ENCODE measurements at regions not wholly inside any gene's neighbourhood (a gene's known extent, or its start where the extent isn't known, plus 50 kb on each side); places are given as distances from the start of the nearest gene placed in this dataset.

DNA sequence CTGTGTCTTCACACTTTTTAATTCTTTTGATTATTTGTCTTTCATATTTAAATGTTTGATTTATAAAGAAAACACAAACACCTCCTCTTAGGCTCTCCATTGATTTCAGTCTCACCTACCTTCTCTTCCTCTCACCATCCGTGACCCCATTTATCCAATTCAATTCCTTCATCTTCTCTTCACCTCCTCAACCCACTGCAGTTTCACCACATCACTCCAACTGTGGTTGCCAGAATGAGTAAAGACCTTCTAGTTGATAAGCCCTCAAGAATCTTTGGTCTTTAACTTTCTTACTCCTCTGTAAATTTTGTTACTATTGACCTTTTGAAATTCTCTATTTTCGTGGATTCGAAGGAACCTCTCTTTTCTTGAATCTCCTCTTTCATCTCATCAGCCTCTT is 260.7 kb downstream of the CHRM3 start:
- no peaks in the 10 kb centered on the region for H3K27me3 ChIP-seq (ENCODE audit: control insufficient read depth in 2 of 2, insufficient read depth in 2 of 2, low read length in 2 of 2)
- BruUV-seq (replicated peaks), result no TSS peak
- no peak overlapping the region for H3K4me2 ChIP-seq (ENCODE audit: insufficient read depth, low read length)
- H2AFZ ChIP-seq (ENCODE audit: low read depth, low read length), result no peak overlapping the region
- intact Hi-C loops (cut with micrococcal nuclease), result no loop called here
- no peak overlapping the region for H3K9ac ChIP-seq (ENCODE audit: insufficient read depth in 1 of 2, low read depth in 2 of 2, low read length in 2 of 2)
- no peaks in the 10 kb centered on the region for H3K36me3 ChIP-seq (ENCODE audit: control insufficient read depth, insufficient read depth, low read length)
- no peaks in the 10 kb centered on the region; the same call in 1 of the 2 replicates for H3K9me3 ChIP-seq (replicated peaks; ENCODE audit: control insufficient read depth, insufficient read depth, low read depth, low read length)
- H4K20me1 ChIP-seq (replicated peaks; ENCODE audit: control insufficient read depth, insufficient read depth, low read length), result no peaks in the 10 kb centered on the region
- DNase-seq (ENCODE audit: extremely low read depth in 1 of 4, low spot score in 3 of 4) (no peak), FAIRE-seq (no peak), ATAC-seq (no peak)
- H3K9me1 ChIP-seq (ENCODE audit: control insufficient read depth, insufficient read depth, low read length), result no peaks in the 10 kb centered on the region
- H3K79me2 ChIP-seq (ENCODE audit: control insufficient read depth, insufficient read depth, low read length), result no peaks in the 10 kb centered on the region
- in situ Hi-C loops (cut with MboI), result no loop called here
- H3K4me3 ChIP-seq, result no peak overlapping the region
- no peak overlapping the region for H3K27ac ChIP-seq (ENCODE audit: extremely low read depth, low read depth, low read length)
- 0% methylated on average over 3 of the region's 3 CpGs for WGBS (ENCODE audit: insufficient coverage, low coverage, missing lambda C conversion rate)
- CTCF ChIA-PET (ENCODE audit: low intra/inter-chr PET ratio), result no interaction called here
- POLR2A ChIA-PET, result no interaction called here
- no peaks in the 10 kb centered on the region for H3K4me1 ChIP-seq (replicated peaks in 1 of 2; ENCODE audit: control insufficient read depth in 2 of 2, insufficient read depth in 2 of 2, low read length in 2 of 2)
- TF ChIP-seq, protein P1, sequence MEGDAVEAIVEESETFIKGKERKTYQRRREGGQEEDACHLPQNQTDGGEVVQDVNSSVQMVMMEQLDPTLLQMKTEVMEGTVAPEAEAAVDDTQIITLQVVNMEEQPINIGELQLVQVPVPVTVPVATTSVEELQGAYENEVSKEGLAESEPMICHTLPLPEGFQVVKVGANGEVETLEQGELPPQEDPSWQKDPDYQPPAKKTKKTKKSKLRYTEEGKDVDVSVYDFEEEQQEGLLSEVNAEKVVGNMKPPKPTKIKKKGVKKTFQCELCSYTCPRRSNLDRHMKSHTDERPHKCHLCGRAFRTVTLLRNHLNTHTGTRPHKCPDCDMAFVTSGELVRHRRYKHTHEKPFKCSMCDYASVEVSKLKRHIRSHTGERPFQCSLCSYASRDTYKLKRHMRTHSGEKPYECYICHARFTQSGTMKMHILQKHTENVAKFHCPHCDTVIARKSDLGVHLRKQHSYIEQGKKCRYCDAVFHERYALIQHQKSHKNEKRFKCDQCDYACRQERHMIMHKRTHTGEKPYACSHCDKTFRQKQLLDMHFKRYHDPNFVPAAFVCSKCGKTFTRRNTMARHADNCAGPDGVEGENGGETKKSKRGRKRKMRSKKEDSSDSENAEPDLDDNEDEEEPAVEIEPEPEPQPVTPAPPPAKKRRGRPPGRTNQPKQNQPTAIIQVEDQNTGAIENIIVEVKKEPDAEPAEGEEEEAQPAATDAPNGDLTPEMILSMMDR (IDR thresholded peaks at IDR 0.05 in 2 of 3, conservative IDR thresholded peaks at IDR 0.05 in 1 of 3; ENCODE audit: insufficient read depth in 2 of 3, low read depth in 1 of 3, low read length in 3 of 3), result no peak
- no peak for TF ChIP-seq DIDO1 (tag; IDR thresholded peaks at IDR 0.05; ENCODE audit: low read depth)
- no peak for TF ChIP-seq ZNF282 (CRISPR knock-in tag; IDR thresholded peaks at IDR 0.05)
- TF ChIP-seq ZBTB17 (CRISPR knock-in tag; IDR thresholded peaks at IDR 0.05), result no peak
- TF ChIP-seq SMC3 (conservative IDR thresholded peaks at IDR 0.05; ENCODE audit: insufficient read depth, low read depth, low read length), result no peak
- no peak for TF ChIP-seq KAT7 (CRISPR knock-in tag; IDR thresholded peaks at IDR 0.05; ENCODE audit: borderline replicate concordance)
- TF ChIP-seq JUND (IDR thresholded peaks at IDR 0.05; ENCODE audit: borderline replicate concordance, low read depth, low read length), result no peak
- TF ChIP-seq JUND (tag; IDR thresholded peaks at IDR 0.05; ENCODE audit: borderline replicate concordance, low read depth, low read length), result no peak
- no peak for TF ChIP-seq ZBED1 (IDR thresholded peaks at IDR 0.05)
- TF ChIP-seq RFX1 (IDR thresholded peaks at IDR 0.05), result no peak
- TF ChIP-seq PRMT5 (CRISPR knock-in tag; IDR thresholded peaks at IDR 0.05), result no peak
- TF ChIP-seq, protein P2, sequence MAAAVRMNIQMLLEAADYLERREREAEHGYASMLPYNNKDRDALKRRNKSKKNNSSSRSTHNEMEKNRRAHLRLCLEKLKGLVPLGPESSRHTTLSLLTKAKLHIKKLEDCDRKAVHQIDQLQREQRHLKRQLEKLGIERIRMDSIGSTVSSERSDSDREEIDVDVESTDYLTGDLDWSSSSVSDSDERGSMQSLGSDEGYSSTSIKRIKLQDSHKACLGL (CRISPR knock-in tag; IDR thresholded peaks at IDR 0.05; ENCODE audit: borderline replicate concordance, poor library complexity, severe bottlenecking), result no peak
- TF ChIP-seq MCM5 (IDR thresholded peaks at IDR 0.05; ENCODE audit: low read depth), result no peak
- no peak for TF ChIP-seq ZNF41 (CRISPR knock-in tag; conservative IDR thresholded peaks at IDR 0.05)
- TF ChIP-seq NR2C2 (CRISPR knock-in tag; IDR thresholded peaks at IDR 0.05), result no peak
- TF ChIP-seq NR2C2 (tag; IDR thresholded peaks at IDR 0.05), result no peak
- TF ChIP-seq, protein P3, sequence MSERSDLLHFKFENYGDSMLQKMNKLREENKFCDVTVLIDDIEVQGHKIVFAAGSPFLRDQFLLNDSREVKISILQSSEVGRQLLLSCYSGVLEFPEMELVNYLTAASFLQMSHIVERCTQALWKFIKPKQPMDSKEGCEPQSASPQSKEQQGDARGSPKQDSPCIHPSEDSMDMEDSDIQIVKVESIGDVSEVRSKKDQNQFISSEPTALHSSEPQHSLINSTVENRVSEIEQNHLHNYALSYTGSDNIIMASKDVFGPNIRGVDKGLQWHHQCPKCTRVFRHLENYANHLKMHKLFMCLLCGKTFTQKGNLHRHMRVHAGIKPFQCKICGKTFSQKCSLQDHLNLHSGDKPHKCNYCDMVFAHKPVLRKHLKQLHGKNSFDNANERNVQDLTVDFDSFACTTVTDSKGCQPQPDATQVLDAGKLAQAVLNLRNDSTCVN (CRISPR knock-in tag; IDR thresholded peaks at IDR 0.05), result no peak
- no peak for TF ChIP-seq MEIS2 (IDR thresholded peaks at IDR 0.05; ENCODE audit: partially characterized antibody)
- no peak for TF ChIP-seq CHD1 (IDR thresholded peaks at IDR 0.05; ENCODE audit: low read length)

Measured in K562 (cell line).